Naive thymus-derived CD4-positive, alpha-beta T cell (primary cell): ENCODE measurements at regions not wholly inside any gene's neighbourhood (a gene's known extent, or its start where the extent isn't known, plus 50 kb on each side); places are given as distances from the start of the nearest gene placed in this dataset.

Experiments
- ATAC-seq: fragments of 150-1000 bp; cut with Tn5 transposase; 2 replicates; pipeline ENCODE4 v1.10.0; 2021; ENCODE audit warnings: mild to moderate bottlenecking, moderate library complexity
- CTCF ChIA-PET: fragments of 350-600 bp; sonication (Branson Sonifier 250); formaldehyde crosslinking; loops from one replicate; lab custom pipeline; 2021; ENCODE audit warnings: antibody characterized with exemption; lab: Charles Lee
- POLR2A ChIA-PET: fragments of 350-600 bp; sonication (Branson Sonifier 250); formaldehyde crosslinking; loops from one replicate; lab custom pipeline; 2021; ENCODE audit warnings: antibody characterized with exemption, inconsistent platforms; lab: Charles Lee
- DNase-seq, 9 donors: peaks; one replicate each; pipeline versions ENCODE4 v3.0.0 to v3.0.0-alpha.2; 2020 to 2022; ENCODE audit warnings: mixed read lengths in 1 of 9
- H3K27ac ChIP-seq: one replicate; pipeline ENCODE4 v1.7.0; 2013; ENCODE audit warnings: mild to moderate bottlenecking, low read depth, low read length, moderate library complexity
- H3K27me3 ChIP-seq, 2 donors: one replicate each; pipeline ENCODE4 v1.7.0; 2013; ENCODE audit warnings: low read length in 2 of 2, mild to moderate bottlenecking in 2 of 2, moderate library complexity in 2 of 2; ENCODE audit not compliant: control insufficient read depth in 2 of 2, insufficient read depth in 2 of 2
- H3K36me3 ChIP-seq, 3 experiments: 1 replicate in 2 of 3; 2 replicates in 1 of 3; pipeline ENCODE4 v1.7.0; 2013; ENCODE audit warnings: low read length in 3 of 3, mild to moderate bottlenecking in 3 of 3, moderate library complexity in 1 of 3; ENCODE audit not compliant: insufficient read depth in 3 of 3, control insufficient read depth in 2 of 3
- H3K4me1 ChIP-seq, 2 donors: one replicate each; pipeline ENCODE4 v1.7.0; 2013; ENCODE audit warnings: low read length in 2 of 2, mild to moderate bottlenecking in 2 of 2, moderate library complexity in 1 of 2; ENCODE audit not compliant: control insufficient read depth in 2 of 2, insufficient read depth in 2 of 2
- H3K4me3 ChIP-seq: 2 replicates; pipeline ENCODE4 v1.7.0; 2013; ENCODE audit warnings: mild to moderate bottlenecking, low read length
- H3K9me3 ChIP-seq, 3 experiments: 1 replicate in 2 of 3; 2 replicates in 1 of 3; pipeline ENCODE4 v1.7.0; 2013; ENCODE audit warnings: low read length in 3 of 3; ENCODE audit not compliant: control insufficient read depth in 2 of 3
- H3K27ac Mint-ChIP-seq, 9 donors: one replicate each; pipeline ENCODE4 v1.8.0; 2020 to 2022; ENCODE audit warnings: mixed read lengths in 9 of 9, mild to moderate bottlenecking in 8 of 9, moderate library complexity in 5 of 9, inconsistent platforms in 2 of 9
- H3K27me3 Mint-ChIP-seq, 5 donors: one replicate each; pipeline ENCODE4 v1.8.0; 2021 to 2022; ENCODE audit warnings: mixed read lengths in 5 of 5, mild to moderate bottlenecking in 1 of 5
- H3K36me3 Mint-ChIP-seq, 5 donors: one replicate each; pipeline ENCODE4 v1.8.0; 2020 to 2022; ENCODE audit warnings: mixed read lengths in 5 of 5, mild to moderate bottlenecking in 3 of 5, inconsistent platforms in 1 of 5
- H3K4me1 Mint-ChIP-seq, 7 donors: one replicate each; pipeline ENCODE4 v1.8.0; 2020 to 2022; ENCODE audit warnings: mixed read lengths in 7 of 7, mild to moderate bottlenecking in 3 of 7, inconsistent platforms in 1 of 7
- H3K4me3 Mint-ChIP-seq, 10 donors: one replicate each; pipeline ENCODE4 v1.8.0; 2020 to 2022; ENCODE audit warnings: mild to moderate bottlenecking in 10 of 10, mixed read lengths in 10 of 10, moderate library complexity in 6 of 10, inconsistent platforms in 2 of 10
- H3K9me3 Mint-ChIP-seq, 11 donors: one replicate each; pipeline ENCODE4 v1.8.0; 2020 to 2022; ENCODE audit warnings: mixed read lengths in 11 of 11, mild to moderate bottlenecking in 4 of 11, inconsistent platforms in 1 of 11, moderate library complexity in 1 of 11
- intact Hi-C, 2 donors: fragments of 100-400 bp; cut with micrococcal nuclease; formaldehyde crosslinking; loops; one replicate each; pipeline ENCODE4 v1.15.1; 2023

DNA sequence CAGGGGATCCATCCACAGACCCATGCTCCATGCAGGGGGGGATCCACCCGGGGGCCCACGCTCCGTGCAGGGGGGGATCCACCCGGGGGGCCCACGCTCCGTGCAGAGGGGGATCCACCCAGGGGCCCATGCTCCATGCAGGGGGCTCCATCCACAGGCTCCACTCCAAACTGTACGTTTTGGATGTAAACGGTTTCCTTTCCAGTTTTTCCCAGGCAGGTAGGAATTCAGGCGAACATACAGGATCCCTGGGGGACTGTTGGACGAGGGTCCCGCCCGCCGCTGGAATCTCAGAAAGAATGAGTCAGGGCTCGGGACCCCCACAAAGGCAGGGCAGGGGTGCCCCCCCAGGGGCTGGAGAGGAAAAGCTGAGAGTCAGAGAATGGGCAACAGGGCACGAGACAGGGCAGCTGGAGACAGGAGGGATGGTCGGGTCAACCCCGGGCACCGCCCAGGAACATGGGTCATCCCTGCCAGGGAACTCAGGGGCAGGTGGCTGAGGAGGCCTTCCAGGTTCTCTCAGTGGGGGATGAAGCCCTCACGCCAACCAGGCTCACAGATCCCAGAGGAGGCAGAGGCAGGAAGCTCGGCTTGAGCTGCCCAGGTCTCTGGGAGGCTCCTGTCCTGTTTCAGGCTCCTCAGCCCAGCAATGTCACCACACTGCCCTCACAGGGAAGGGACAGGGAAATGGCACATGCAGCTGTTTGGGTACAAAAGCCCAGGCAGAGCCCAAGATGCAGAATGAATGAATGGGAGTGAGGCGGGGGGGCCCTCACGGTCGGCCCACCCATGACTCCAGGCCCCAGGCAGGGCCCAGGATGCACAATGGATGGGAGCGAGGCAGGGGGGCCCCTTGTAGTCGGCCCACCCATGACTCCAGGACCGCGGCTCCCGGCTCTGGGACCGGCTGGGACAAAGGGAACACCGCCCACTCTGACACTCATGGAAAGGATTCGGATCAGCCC, 200.2 kb downstream of the BRD1 start:
- no peak for ATAC-seq
- H3K9me3 Mint-ChIP-seq: no peaks in the 10 kb centered on the region
- H3K9me3 ChIP-seq: no peaks in the 10 kb centered on the region
- intact Hi-C loops: no loop called here
- peaks cover 0 to 6% (median 0%) of the 10 kb centered on the region in 5 donors for H3K36me3 Mint-ChIP-seq
- H3K4me3 Mint-ChIP-seq: no peak overlapping the region
- H3K4me3 ChIP-seq: no peak overlapping the region
- H3K27me3 Mint-ChIP-seq: no peaks in the 10 kb centered on the region
- no peaks in the 10 kb centered on the region for H3K36me3 ChIP-seq
- peaks cover 0 to 22% (median 20%) of the 10 kb centered on the region in 7 donors for H3K4me1 Mint-ChIP-seq
- CTCF ChIA-PET: no interaction called here
- no peak for DNase-seq
- POLR2A ChIA-PET: no interaction called here
- no peaks in the 10 kb centered on the region for H3K4me1 ChIP-seq
- no peaks in the 10 kb centered on the region for H3K27me3 ChIP-seq
- no peak overlapping the region for H3K27ac ChIP-seq
- H3K27ac Mint-ChIP-seq: no peak overlapping the region

DNA sequence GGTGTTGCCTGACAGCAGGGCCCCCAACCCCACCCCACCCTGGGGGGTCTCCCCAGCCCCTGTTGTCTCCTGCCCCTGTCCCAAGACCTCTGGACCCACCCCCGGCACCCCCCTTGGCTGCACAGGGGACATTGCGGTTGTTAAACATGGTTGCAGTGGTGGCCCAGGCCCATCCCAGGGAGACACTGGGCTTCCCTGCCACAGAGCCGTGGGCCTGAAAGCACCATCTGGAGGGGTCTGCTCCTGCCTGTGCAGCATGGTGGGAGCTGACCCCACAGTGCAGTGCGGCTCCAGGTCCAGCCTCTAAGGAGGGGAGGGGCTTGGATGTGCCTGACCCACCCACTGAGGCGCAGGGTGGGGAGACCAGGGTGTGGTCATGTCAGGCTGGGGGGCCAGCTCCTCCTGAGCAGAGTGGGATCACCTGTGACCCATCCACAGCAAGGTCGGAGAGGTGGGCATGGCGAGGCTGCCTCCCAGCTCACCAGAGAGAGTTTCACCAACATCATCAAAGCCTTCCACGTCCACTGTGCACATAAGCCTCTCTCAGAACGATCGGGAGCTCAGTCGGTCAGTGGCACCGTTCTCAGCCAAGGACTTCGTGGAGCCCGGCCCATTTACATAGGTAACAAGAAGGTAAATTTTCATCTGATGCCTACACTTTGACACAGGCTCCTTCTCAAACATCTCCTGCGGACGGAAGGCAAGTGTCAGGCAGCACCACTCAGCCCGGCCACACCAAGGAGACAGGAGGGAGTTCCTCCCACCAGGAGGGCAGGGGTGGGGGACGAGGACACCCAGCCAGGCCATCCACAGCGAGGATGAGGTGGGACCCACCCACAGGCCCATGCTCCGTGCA, 201.1 kb downstream of the BRD1 start:
- Histone ChIP-seq H3K27me3 (no peaks in the 10 kb centered on the region), H3K9me3 (no peaks in the 10 kb centered on the region), H3K36me3 (no peaks in the 10 kb centered on the region), H3K4me3 (no peak overlapping the region), H3K27ac (no peak overlapping the region), H3K4me1 (no peaks in the 10 kb centered on the region)
- CTCF ChIA-PET: no interaction called here
- H3K9me3 Mint-ChIP-seq: no peaks in the 10 kb centered on the region
- no peak for ATAC-seq
- intact Hi-C loops: no loop called here
- peaks cover 0 to 6% (median 0%) of the 10 kb centered on the region in 5 donors for H3K36me3 Mint-ChIP-seq
- H3K27me3 Mint-ChIP-seq: no peaks in the 10 kb centered on the region
- H3K4me1 Mint-ChIP-seq: peaks cover 0 to 22% (median 20%) of the 10 kb centered on the region in 7 donors
- POLR2A ChIA-PET: no interaction called here
- no peak overlapping the region for H3K4me3 Mint-ChIP-seq
- no peak overlapping the region for H3K27ac Mint-ChIP-seq
- no peak for DNase-seq

DNA sequence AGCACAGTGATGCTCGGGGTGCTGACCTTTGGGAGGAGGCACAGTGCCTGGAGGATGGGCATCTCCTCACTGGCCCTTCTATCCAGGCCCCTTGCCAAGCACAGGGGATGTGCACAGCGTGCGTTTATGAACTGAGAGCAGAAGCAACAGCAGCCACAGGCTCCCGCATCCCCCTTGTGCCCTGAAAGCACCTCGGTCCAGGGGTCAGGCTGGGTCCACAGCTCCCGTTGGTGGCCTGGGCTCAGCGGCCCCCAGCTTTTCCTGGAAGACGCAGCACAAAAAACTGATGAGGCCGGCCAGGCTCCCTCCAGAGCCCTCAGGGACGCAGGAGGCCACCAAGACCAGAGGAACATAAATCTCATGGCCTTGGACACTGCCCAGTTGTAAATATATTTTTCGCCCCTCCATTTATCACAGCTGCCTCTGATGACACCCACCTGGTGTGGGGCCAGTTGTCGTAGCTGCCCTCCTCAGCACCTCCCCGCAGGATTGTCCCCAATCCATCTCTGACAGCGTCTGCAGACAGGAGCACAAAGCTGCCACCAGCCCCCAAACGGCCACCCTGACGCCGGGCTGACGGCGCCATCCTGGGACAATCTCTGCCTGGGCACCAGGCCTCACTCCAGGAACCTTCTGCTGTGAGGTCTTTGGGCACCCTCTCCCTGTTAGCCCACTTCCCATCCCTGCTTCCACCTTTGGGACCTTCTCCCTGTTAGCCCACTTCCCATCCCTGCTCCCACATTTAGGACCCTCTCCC, 203.1 kb downstream of the BRD1 start:
- Mint-ChIP-seq H3K27ac (peak overlapping the region in 1 of 9 donors; percentile 0), H3K9me3 (no peaks in the 10 kb centered on the region), H3K4me1 (peaks cover 0 to 21% (median 17%) of the 10 kb centered on the region in 7 donors), H3K4me3 (no peak overlapping the region), H3K36me3 (peaks cover 0 to 6% (median 0%) of the 10 kb centered on the region in 5 donors), H3K27me3 (no peaks in the 10 kb centered on the region)
- Histone ChIP-seq H3K27ac (no peak overlapping the region), H3K4me1 (no peaks in the 10 kb centered on the region), H3K27me3 (no peaks in the 10 kb centered on the region), H3K4me3 (no peak overlapping the region), H3K9me3 (no peaks in the 10 kb centered on the region), H3K36me3 (peaks cover 0 to 10% (median 0%) of the 10 kb centered on the region in 3 experiments)
- ChIA-PET CTCF (no interaction called here), POLR2A (no interaction called here)
- no peak for ATAC-seq
- no peak for DNase-seq
- intact Hi-C loops: no loop called here

DNA sequence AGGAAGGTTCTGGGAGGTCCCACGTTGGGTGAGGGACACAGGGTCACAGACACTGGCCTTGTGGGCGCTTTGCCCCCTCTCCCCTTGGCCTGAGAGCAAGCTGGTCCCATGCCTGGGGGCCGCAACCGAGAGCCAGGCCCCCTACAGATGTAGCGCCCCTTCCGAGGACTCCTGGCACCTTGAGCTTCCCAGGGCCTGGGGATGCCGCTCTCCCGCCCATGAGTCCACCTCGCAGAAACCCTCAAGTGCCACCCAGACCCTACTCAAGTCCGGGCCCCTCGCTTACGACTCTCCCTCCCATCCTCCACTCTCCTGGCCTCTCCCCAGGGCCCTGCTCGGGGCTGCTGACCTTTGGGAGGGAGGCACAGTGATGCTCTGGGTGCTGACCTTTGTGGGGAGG, 204.0 kb downstream of the BRD1 start:
- Mint-ChIP-seq H3K36me3 (peaks cover 0 to 6% (median 0%) of the 10 kb centered on the region in 5 donors), H3K4me1 (peaks cover 0 to 26% (median 13%) of the 10 kb centered on the region in 7 donors), H3K9me3 (no peaks in the 10 kb centered on the region), H3K27ac (no peak overlapping the region), H3K27me3 (no peaks in the 10 kb centered on the region), H3K4me3 (no peak overlapping the region)
- Histone ChIP-seq H3K4me1 (no peaks in the 10 kb centered on the region), H3K27ac (no peak overlapping the region), H3K9me3 (no peaks in the 10 kb centered on the region), H3K27me3 (no peaks in the 10 kb centered on the region), H3K4me3 (no peak overlapping the region), H3K36me3 (peaks cover 0 to 18% (median 0%) of the 10 kb centered on the region in 3 experiments)
- ATAC-seq: no peak
- intact Hi-C loops: no loop called here
- POLR2A ChIA-PET: no interaction called here
- no peak for DNase-seq
- CTCF ChIA-PET: no interaction called here

DNA sequence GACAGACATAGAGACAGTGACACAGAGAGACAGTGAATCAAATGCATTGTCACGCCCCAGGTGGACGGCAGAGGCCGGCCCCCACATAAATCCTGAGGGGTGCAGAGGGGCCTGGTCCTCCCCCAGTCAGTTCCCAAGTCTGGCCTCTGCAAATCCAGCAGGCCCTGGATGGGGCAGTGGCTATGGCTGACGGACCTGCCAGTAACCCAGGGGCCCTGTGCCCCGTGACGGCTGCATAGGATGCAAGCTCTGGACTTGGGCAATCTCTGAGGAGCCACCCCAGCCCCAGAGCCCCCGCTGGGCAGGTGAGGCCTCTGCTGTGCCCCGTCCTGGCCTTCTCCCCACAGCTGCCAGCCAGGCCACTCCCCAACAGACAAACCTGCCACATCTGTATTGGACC, 204.5 kb downstream of the BRD1 start:
- Histone ChIP-seq H3K36me3 (peaks cover 0 to 18% (median 0%) of the 10 kb centered on the region in 3 experiments), H3K9me3 (no peaks in the 10 kb centered on the region), H3K4me3 (no peak overlapping the region), H3K27ac (no peak overlapping the region), H3K27me3 (no peaks in the 10 kb centered on the region), H3K4me1 (no peaks in the 10 kb centered on the region)
- no peaks in the 10 kb centered on the region for H3K9me3 Mint-ChIP-seq
- POLR2A ChIA-PET: no interaction called here
- ATAC-seq (peak; percentile 14), DNase-seq (no peak)
- no peak overlapping the region for H3K27ac Mint-ChIP-seq
- intact Hi-C loops: no loop called here
- CTCF ChIA-PET: no interaction called here
- H3K4me3 Mint-ChIP-seq: no peak overlapping the region
- H3K27me3 Mint-ChIP-seq: no peaks in the 10 kb centered on the region
- H3K4me1 Mint-ChIP-seq: peaks cover 0 to 23% (median 13%) of the 10 kb centered on the region in 7 donors
- peaks cover 0 to 6% (median 0%) of the 10 kb centered on the region in 5 donors for H3K36me3 Mint-ChIP-seq
